Cardiac fibroblast (primary cell): ENCODE measurements at regions not wholly inside any gene's neighbourhood (a gene's known extent, or its start where the extent isn't known, plus 50 kb on each side); places are given as distances from the start of the nearest gene placed in this dataset.

Source experiments
- DNase-seq, 2 donors: peaks; one replicate each; pipeline versions ENCODE4 v3.0.0 to v3.0.0-alpha.2; 2010; ENCODE audit warnings: low read depth in 2 of 2
- H3K4me3 ChIP-seq, 2 donors: replicated peaks in 1 of 2; 1 replicate in 1 of 2; 2 replicates in 1 of 2; pipeline ENCODE4 v1.5.1; 2011; ENCODE audit warnings: low read depth in 2 of 2, low read length in 2 of 2, mild to moderate bottlenecking in 2 of 2, moderate library complexity in 1 of 2
- TF ChIP-seq, protein P1 (sequence below): IDR thresholded peaks from one replicate; pipeline ENCODE4 v1.5.1; 2011; ENCODE audit warnings: low read depth, mild to moderate bottlenecking, low read length, inconsistent platforms

DNA sequence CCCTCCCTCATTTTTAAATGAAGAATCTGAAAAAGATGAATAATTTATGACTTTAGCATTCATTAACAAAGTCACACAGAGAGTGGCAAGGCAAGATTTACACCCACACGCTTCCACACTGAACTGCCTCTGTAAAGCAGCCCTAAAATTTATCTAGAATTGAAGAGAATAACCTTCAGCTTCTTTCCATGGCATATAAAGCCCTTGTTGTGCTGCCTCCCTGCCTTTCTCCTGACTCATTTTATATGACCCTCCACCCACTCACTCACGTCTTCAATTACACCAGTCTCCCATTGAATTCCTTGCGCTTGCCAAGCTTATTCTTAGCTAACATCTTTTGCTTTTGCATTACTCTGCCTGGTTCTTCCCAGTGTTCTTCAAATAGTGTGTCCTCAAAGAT, 2649.3 kb downstream of the PCDH7 start:
- TF ChIP-seq, protein P1, sequence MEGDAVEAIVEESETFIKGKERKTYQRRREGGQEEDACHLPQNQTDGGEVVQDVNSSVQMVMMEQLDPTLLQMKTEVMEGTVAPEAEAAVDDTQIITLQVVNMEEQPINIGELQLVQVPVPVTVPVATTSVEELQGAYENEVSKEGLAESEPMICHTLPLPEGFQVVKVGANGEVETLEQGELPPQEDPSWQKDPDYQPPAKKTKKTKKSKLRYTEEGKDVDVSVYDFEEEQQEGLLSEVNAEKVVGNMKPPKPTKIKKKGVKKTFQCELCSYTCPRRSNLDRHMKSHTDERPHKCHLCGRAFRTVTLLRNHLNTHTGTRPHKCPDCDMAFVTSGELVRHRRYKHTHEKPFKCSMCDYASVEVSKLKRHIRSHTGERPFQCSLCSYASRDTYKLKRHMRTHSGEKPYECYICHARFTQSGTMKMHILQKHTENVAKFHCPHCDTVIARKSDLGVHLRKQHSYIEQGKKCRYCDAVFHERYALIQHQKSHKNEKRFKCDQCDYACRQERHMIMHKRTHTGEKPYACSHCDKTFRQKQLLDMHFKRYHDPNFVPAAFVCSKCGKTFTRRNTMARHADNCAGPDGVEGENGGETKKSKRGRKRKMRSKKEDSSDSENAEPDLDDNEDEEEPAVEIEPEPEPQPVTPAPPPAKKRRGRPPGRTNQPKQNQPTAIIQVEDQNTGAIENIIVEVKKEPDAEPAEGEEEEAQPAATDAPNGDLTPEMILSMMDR: no peak
- peak; percentile 11 to 80 for DNase-seq
- no peak overlapping the region for H3K4me3 ChIP-seq

DNA sequence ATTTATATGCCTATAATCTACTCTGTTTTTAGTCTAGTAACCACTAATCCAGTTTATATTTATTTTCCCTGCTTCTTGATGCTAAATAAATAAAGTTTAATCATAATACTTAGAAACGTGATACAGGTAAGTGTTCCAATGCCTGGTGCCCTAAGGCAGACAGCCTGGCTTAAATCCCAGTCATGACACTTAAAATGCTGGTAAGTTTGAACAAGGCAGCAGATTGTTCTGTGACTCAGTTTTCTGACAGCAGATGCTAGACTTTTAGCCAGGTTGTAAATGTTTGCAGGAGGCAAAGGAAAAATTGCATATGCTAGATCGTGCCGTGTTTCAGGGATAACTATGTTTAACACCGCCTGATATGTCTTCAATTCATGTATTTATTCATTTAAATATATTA, 2661.6 kb downstream of the PCDH7 start:
- no peak for DNase-seq
- TF ChIP-seq, protein P1: no peak

DNA sequence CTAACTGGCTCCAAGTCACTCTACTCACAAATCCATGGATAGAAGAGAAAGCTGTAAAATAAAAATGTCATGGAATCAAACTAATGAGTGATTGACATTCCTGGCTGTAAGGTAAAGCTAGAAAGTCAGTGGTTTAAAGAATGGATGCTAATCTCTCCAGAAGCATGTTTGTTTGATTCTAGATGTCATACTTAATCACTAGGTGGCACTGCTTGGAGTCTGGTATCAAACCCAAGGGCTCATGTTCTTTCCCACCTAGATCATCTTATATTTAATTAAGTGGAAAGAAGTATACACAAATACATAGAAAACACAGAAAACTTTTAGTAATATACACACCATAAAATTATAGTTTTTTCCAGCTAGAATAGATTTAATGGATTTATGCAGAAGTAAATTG, 2666.6 kb downstream of the PCDH7 start:
- DNase-seq: peak; percentile 7 to 23
- H3K4me3 ChIP-seq: no peak overlapping the region
- TF ChIP-seq, protein P1: no peak

More for the DNA sequence above, 2661.6 kb downstream of the PCDH7 start:
- H3K4me3 ChIP-seq: no peak overlapping the region

DNA sequence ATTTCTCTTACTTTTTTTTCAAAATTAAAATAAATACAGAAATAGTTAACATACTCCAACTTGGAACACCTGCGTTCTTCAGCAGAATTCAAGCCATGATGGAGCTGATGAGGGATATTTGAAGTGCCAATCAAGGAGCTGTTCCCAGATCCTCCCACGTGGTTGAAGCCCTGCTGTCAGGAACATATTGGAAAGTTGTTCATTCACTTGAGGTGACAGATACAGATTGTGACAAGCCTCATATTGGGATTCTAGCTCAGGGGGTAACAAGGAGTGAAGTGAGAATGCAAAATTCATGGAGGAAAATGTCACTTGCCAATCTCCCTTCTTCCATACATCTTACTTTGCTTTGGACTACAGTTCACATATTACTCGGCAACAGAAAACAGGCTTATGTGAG, 2670.8 kb downstream of the PCDH7 start:
- H3K4me3 ChIP-seq: no peak overlapping the region
- no peak for DNase-seq
- TF ChIP-seq, protein P1: no peak

DNA sequence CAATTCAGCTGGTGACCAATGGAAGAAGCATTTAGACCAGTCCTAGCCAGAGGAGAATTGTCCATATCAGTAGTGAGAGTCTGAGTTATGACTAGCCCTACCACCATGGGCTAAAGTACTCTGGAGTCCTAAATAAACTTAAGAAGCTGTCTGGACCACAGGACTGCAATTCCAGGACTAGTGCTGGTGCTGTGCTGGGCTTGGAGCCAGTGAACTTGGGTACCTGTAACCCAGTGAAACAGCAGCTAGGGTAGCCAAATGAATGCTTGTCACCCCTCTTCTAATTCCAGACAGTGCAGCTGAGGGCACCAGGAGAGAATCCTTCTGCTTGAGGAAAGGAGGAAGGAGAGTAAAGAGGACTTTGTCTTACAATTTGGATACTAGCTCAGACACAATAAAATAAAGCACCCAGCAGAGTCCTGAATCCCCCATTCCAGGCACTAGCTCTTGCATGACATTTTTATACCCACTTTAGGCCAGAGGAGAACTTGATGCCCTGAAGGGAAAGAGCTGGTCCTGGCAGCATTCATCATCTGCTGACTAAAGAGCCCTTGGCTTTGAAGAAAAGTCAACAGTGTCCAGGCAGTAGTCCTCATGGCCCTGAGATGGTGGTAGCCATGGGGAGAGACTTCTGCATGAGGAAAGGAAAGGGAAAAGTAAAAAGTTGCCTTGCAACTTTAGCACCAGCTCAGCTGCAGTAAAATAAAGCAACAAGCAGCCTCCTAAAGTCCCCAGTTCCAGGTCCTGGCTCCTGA, 2675.7 kb downstream of the PCDH7 start:
- TF ChIP-seq, protein P1: no peak
- H3K4me3 ChIP-seq: no peak overlapping the region
- no peak for DNase-seq

DNA sequence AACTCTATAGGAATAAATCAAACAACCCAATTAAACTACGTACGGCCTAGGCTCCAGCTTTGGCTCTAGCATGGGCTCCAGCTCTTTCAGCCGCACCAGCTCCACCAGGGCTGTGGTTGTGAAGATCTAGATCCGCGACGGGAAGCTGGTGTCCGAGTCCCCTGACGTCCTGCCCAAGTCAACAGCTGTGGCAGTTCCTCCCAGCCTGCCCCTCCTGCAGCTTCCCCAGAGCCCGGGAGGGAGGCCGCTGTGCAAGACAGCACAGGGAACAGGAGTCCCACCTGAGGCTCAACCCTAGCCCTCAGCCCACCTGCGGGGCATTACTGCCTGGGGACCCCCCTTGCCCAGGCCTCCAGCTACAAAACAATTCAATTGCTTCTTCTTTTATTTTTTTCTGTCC, 2680.3 kb downstream of the PCDH7 start:
- H3K4me3 ChIP-seq: no peak overlapping the region
- TF ChIP-seq, protein P1: no peak
- no peak for DNase-seq

DNA sequence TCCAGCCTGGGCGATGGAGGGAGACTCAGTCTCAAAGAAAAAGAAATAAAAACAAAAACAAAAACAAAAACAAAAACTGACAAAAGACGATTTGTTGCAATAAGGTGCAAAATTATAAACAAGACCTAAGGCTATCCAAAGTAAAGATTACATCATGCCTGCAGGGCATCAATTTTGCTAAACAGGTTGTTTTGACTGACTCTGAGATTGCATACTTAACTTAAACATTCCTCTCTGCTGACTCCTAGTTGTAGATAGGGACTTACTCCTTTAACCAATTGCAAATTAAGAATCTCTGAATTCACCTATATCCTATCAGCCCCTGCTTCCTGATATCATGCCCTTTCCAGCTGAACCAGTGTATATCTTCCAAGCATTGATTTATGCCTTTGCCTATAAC, 2687.3 kb downstream of the PCDH7 start:
- no peak overlapping the region for H3K4me3 ChIP-seq
- TF ChIP-seq, protein P1: no peak
- DNase-seq: no peak
